Neural cell (in vitro differentiated cells): ENCODE measurements at regions not wholly inside any gene's neighbourhood (a gene's known extent, or its start where the extent isn't known, plus 50 kb on each side); places are given as distances from the start of the nearest gene placed in this dataset.

ENCODE experiments used
- H2AFZ ChIP-seq: fragments of 200-600, 300-800 bp; sonication (generic), shearing (Covaris generic); 2 replicates; pipeline ENCODE4 v1.6.0; 2014; ENCODE audit warnings: low read depth, mild to moderate bottlenecking, antibody characterized with exemption, low read length, moderate library complexity
- H3F3A ChIP-seq: fragments of 200-600 bp; shearing (Covaris generic); 2 replicates; pipeline ENCODE4 v1.6.1; 2016; ENCODE audit warnings: mild to moderate bottlenecking, moderate library complexity, mixed read lengths, antibody characterized with exemption, low read length; ENCODE audit not compliant: insufficient read depth, poor library complexity, severe bottlenecking
- H3K27ac ChIP-seq: fragments of 200-600, 300-800 bp; sonication (generic), shearing (Covaris generic); 2 replicates; pipeline ENCODE4 v1.5.1; 2014; ENCODE audit warnings: mild to moderate bottlenecking, low read length, moderate library complexity
- H3K27me3 ChIP-seq: fragments of 300-800, 200-600 bp; sonication (generic), shearing (Covaris generic); 2 replicates; pipeline ENCODE4 v1.6.0; 2014; ENCODE audit warnings: mild to moderate bottlenecking, low read depth, low read length, moderate library complexity; ENCODE audit not compliant: insufficient read depth
- H3K36me3 ChIP-seq: fragments of 300-800, 200-600 bp; sonication (generic), shearing (Covaris generic); 2 replicates; pipeline ENCODE4 v1.5.1; 2014; ENCODE audit warnings: mild to moderate bottlenecking, antibody characterized with exemption, low read length, moderate library complexity; ENCODE audit not compliant: insufficient read depth
- H3K4me2 ChIP-seq: fragments of 300-800, 200-600 bp; sonication (generic), shearing (Covaris generic); 2 replicates; pipeline ENCODE4 v1.6.0; 2014; ENCODE audit warnings: mild to moderate bottlenecking, low read length
- H3K4me3 ChIP-seq: fragments of 300-800, 200-600 bp; sonication (generic), shearing (Covaris generic); 2 replicates; pipeline ENCODE4 v1.5.1; 2014; ENCODE audit warnings: mild to moderate bottlenecking, low read length, moderate library complexity
- H3K79me2 ChIP-seq: fragments of 200-600 bp; shearing (Covaris generic); replicated peaks from 2 replicates; pipeline ENCODE4 v1.6.0; 2014; ENCODE audit warnings: mild to moderate bottlenecking, low read length, moderate library complexity; ENCODE audit not compliant: insufficient read depth
- H3K9ac ChIP-seq: fragments of 300-800, 200-600 bp; sonication (generic), shearing (Covaris generic); 2 replicates; pipeline ENCODE4 v1.6.1; 2016; ENCODE audit warnings: mild to moderate bottlenecking, low read length, mixed read lengths
- H3K9me2 ChIP-seq: fragments of 200-600 bp; shearing (Covaris generic); 2 replicates; pipeline ENCODE4 v1.6.1; 2016; ENCODE audit warnings: mild to moderate bottlenecking, low read length, mixed read lengths; ENCODE audit not compliant: insufficient read depth
- H3K9me3 ChIP-seq: fragments of 200-600, 300-800 bp; sonication (generic), shearing (Covaris generic); 2 replicates; pipeline ENCODE4 v1.6.1; 2016; ENCODE audit warnings: mild to moderate bottlenecking, mixed run types, low read length, moderate library complexity, mixed read lengths
- H4K20me1 ChIP-seq: fragments of 200-600 bp; shearing (Covaris generic); 2 replicates; pipeline ENCODE4 v1.6.1; 2016; ENCODE audit warnings: mild to moderate bottlenecking, mixed run types; ENCODE audit not compliant: insufficient read depth
- CTCF ChIP-seq: fragments of 450-650 bp; IDR thresholded peaks from 2 replicates; pipeline ENCODE4 v1.5.1; 2014; ENCODE audit warnings: antibody characterized with exemption, mild to moderate bottlenecking, moderate library complexity; ENCODE audit not compliant: poor library complexity, severe bottlenecking
- EP300 ChIP-seq: fragments of 450-650 bp; conservative IDR thresholded peaks from 2 replicates; pipeline ENCODE4 v1.6.1; 2014; ENCODE audit warnings: antibody characterized with exemption, mild to moderate bottlenecking, moderate library complexity; ENCODE audit not compliant: poor library complexity, severe bottlenecking
- EZH2 ChIP-seq: fragments of 200-600, 300-800 bp; shearing (Covaris generic), sonication (generic); IDR thresholded peaks from 2 replicates; pipeline ENCODE4 v1.6.1; 2014; ENCODE audit warnings: antibody characterized with exemption, low read length, borderline replicate concordance, mild to moderate bottlenecking; ENCODE audit not compliant: insufficient read depth, poor library complexity, severe bottlenecking
- MXI1 ChIP-seq: fragments of 450-650 bp; conservative IDR thresholded peaks from 2 replicates; pipeline ENCODE4 v1.6.1; 2014; ENCODE audit warnings: antibody characterized with exemption, mild to moderate bottlenecking; ENCODE audit not compliant: poor library complexity, severe bottlenecking
- POLR2AphosphoS5 ChIP-seq: IDR thresholded peaks from 2 replicates; pipeline ENCODE4 v1.6.1; 2012
- RAD21 ChIP-seq: fragments of 450-650 bp; conservative IDR thresholded peaks from 2 replicates; pipeline ENCODE4 v1.6.1; 2014; ENCODE audit warnings: antibody characterized with exemption, mild to moderate bottlenecking, moderate library complexity
- REST ChIP-seq: IDR thresholded peaks from 2 replicates; pipeline ENCODE4 v1.6.1; 2012; ENCODE audit warnings: borderline replicate concordance
- SMC3 ChIP-seq: fragments of 450-650 bp; conservative IDR thresholded peaks from 2 replicates; pipeline ENCODE4 v1.6.1; 2014; ENCODE audit warnings: antibody characterized with exemption, mild to moderate bottlenecking, moderate library complexity; ENCODE audit not compliant: poor library complexity
- TAF1 ChIP-seq: IDR thresholded peaks from 2 replicates; pipeline ENCODE4 v1.6.1; 2012; ENCODE audit warnings: low read depth

DNA sequence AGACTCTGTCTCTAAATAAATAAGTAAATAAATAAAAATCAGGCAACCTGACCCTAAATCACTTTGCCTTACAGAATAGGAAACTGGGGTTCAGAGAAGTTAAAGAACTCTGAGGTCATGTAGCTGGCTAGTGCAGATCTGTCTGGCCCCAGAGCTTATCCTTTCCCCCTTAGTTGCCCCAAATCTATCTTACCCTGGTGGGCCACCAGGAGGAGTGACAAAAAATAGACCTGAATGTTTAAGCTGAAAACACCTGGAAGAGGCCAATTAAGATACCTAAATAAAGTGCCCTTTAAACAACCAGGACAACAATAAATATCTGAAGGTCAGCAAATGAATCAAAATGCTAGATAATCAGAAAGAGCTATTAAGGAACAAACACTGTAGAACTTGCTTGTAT is 59.7 kb downstream of the TEX35 start:
- no peak overlapping the region for H3K4me3 ChIP-seq
- no peaks in the 10 kb centered on the region for H3K36me3 ChIP-seq
- H3K9me2 ChIP-seq, result no peaks in the 10 kb centered on the region
- H3K9me3 ChIP-seq, result no peaks in the 10 kb centered on the region
- no peak overlapping the region for H3K4me2 ChIP-seq
- H3K79me2 ChIP-seq, result no peaks in the 10 kb centered on the region
- H4K20me1 ChIP-seq, result no peaks in the 10 kb centered on the region
- no peak overlapping the region for H3K27ac ChIP-seq
- TF ChIP-seq MXI1, result no peak
- no peak for TF ChIP-seq REST
- TF ChIP-seq POLR2AphosphoS5, result no peak
- no peak for TF ChIP-seq EZH2
- TF ChIP-seq CTCF, result no peak
- no peak for TF ChIP-seq TAF1
- TF ChIP-seq SMC3, result no peak
- TF ChIP-seq EP300, result no peak
- no peak for TF ChIP-seq RAD21
- no peaks in the 10 kb centered on the region for H3K27me3 ChIP-seq
- no peak overlapping the region for H2AFZ ChIP-seq
- no peaks in the 10 kb centered on the region for H3F3A ChIP-seq
- H3K9ac ChIP-seq, result no peak overlapping the region

DNA sequence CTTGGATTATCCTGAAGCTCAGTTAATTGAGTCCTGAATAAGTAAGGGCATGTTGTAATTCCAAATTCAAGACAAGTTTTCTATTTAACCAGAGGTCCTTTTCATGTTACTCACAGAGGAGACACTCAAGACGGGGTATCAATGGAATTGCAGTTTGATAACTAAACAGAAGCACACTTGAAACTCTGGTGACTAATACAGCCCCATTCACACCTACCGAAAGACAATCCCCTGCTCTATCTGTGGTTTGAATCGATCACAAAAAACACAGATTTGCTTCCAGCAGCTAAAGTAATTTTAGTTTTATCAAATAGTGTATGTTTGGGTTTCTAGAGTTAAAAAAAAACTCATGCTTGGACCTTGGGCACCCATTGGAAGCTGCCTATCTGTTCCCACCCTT is 60.4 kb downstream of the TEX35 start:
- Histone ChIP-seq H3K36me3 (no peaks in the 10 kb centered on the region), H3K9me2 (no peaks in the 10 kb centered on the region), H4K20me1 (no peaks in the 10 kb centered on the region), H3K9ac (no peak overlapping the region), H3K27ac (no peak overlapping the region), H3K4me3 (no peak overlapping the region), H2AFZ (no peak overlapping the region), H3K79me2 (no peaks in the 10 kb centered on the region), H3K9me3 (no peaks in the 10 kb centered on the region), H3K27me3 (no peaks in the 10 kb centered on the region), H3K4me2 (no peak overlapping the region), H3F3A (no peaks in the 10 kb centered on the region)
- TF ChIP-seq TAF1 (no peak), EP300 (no peak), REST (no peak), EZH2 (no peak), MXI1 (no peak), RAD21 (no peak), SMC3 (no peak), POLR2AphosphoS5 (no peak), CTCF (no peak)
